ENCODE measurements at regions not wholly inside any gene's neighbourhood (a gene's known extent, or its start where the extent isn't known, plus 50 kb on each side); places are given as distances from the start of the nearest gene placed in this dataset.

- H3K9ac ChIP-seq (ENCODE audit: insufficient read length) = no peak overlapping the region
- DNase-seq (ENCODE audit: low read depth, low spot score) = no peak
- no peak overlapping the region for H3K4me3 ChIP-seq
- TF ChIP-seq POLR2AphosphoS5 (IDR thresholded peaks at IDR 0.05; ENCODE audit: borderline replicate concordance, low read depth, low read length) = no peak
- no peaks in the 10 kb centered on the region for H3K36me3 ChIP-seq (ENCODE audit: insufficient read depth, low read length)
- H3K27ac ChIP-seq = no peak overlapping the region
- no peaks in the 10 kb centered on the region for H3K9me3 ChIP-seq (ENCODE audit: low read depth, low read length)
These were observed 130.2 kb upstream of the CSF3R start for GRCh38 chr1:36612881-36613280.

GRCh38 chr1:36612121-36612520, 129.4 kb upstream of the CSF3R start:
- DNase-seq (ENCODE audit: low read depth, low spot score) = no peak
- no peaks in the 10 kb centered on the region for H3K36me3 ChIP-seq (ENCODE audit: insufficient read depth, low read length)
- H3K9me3 ChIP-seq (ENCODE audit: low read depth, low read length) = no peaks in the 10 kb centered on the region
- TF ChIP-seq POLR2AphosphoS5 (IDR thresholded peaks at IDR 0.05; ENCODE audit: borderline replicate concordance, low read depth, low read length) (no peak), FOXP2 (optimal IDR thresholded peaks at IDR 0.05; ENCODE audit: control extremely low read depth, extremely low read length, insufficient read depth) (no peak), EZH2 (IDR thresholded peaks at IDR 0.05) (no peak)
- no peak overlapping the region for H3K27ac ChIP-seq
- H3K4me3 ChIP-seq = no peak overlapping the region
- no peak overlapping the region for H3K9ac ChIP-seq (ENCODE audit: insufficient read length)

DNA sequence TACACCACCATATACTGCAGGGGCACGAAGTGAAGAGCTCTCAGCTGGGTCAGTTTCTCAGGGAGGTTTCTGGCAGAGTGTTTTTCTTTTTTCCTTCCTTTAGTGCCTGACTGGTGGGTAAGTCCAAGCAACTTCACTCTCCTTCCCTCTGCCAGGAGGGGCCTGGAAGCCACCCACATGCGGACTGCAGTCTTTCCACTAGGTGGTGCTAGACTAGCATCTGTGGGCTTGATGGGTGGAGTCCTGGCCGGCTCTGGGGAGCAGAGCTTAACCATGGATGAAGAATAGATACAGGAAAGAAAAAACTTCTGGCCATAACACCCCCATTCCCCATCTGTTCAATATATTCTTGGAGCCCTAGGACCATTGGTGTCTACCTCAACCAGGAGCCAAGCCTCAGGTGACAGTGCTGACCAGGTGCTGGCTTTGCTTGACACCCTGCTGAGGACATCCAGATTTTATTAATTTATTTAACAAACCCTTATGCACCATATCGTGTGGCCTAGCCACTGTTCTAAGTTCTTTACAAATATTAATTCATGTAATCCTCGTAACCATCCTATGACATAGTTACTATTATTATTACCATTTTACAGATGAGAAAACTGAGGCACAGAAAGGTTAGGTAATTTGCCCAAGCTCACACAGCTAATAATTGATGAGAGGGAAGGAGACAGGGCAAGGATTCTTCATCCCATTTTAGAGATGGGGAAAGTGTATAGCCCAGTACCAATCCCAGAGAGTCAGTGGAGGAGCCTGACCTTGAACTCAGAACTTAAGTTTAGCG, 126.7 kb upstream of the CSF3R start:
- Histone ChIP-seq H3K9ac (ENCODE audit: insufficient read length) (no peak overlapping the region), H3K9me3 (ENCODE audit: low read depth, low read length) (no peaks in the 10 kb centered on the region), H3K4me3 (no peak overlapping the region), H3K36me3 (ENCODE audit: insufficient read depth, low read length) (no peaks in the 10 kb centered on the region), H3K27ac (no peak overlapping the region)
- no peak for TF ChIP-seq FOXP2 (optimal IDR thresholded peaks at IDR 0.05; ENCODE audit: control extremely low read depth, extremely low read length, insufficient read depth)
- TF ChIP-seq POLR2AphosphoS5 (IDR thresholded peaks at IDR 0.05; ENCODE audit: borderline replicate concordance, low read depth, low read length) = no peak
- no peak for TF ChIP-seq EZH2 (IDR thresholded peaks at IDR 0.05)
- DNase-seq (ENCODE audit: low read depth, low spot score) = peak; percentile 40

DNA sequence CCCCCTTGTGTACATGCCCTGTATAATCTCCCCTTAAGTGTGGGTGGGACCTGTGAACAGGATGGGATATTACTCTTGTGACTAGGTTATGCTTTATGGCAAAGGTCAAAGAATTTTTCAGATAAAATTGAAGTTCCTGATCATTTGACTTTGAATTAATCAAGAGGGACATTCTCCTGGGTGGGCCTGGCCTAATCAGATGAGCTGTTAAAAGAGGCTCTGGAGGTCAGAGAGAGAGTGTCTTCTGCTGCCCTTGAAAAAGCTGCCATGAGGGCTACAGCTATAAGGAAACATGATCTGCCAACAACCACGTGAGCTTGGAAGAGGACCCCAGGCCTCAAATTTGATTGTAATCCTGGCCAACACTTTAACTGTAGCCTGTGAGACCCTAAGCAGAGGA, 125.6 kb upstream of the CSF3R start:
- TF ChIP-seq EZH2 (IDR thresholded peaks at IDR 0.05) (no peak), FOXP2 (optimal IDR thresholded peaks at IDR 0.05; ENCODE audit: control extremely low read depth, extremely low read length, insufficient read depth) (no peak), POLR2AphosphoS5 (IDR thresholded peaks at IDR 0.05; ENCODE audit: borderline replicate concordance, low read depth, low read length) (no peak)
- H3K4me3 ChIP-seq = no peak overlapping the region
- DNase-seq (ENCODE audit: low read depth, low spot score) = no peak
- no peak overlapping the region for H3K27ac ChIP-seq
- H3K36me3 ChIP-seq (ENCODE audit: insufficient read depth, low read length) = no peaks in the 10 kb centered on the region
- no peaks in the 10 kb centered on the region for H3K9me3 ChIP-seq (ENCODE audit: low read depth, low read length)
- H3K9ac ChIP-seq (ENCODE audit: insufficient read length) = no peak overlapping the region

- H3K36me3 ChIP-seq (ENCODE audit: insufficient read depth, low read length) = no peaks in the 10 kb centered on the region
- H3K9me3 ChIP-seq (ENCODE audit: low read depth, low read length) = no peaks in the 10 kb centered on the region
- H3K27ac ChIP-seq = no peak overlapping the region
- no peak overlapping the region for H3K4me3 ChIP-seq
- no peak overlapping the region for H3K9ac ChIP-seq (ENCODE audit: insufficient read length)
- no peak for TF ChIP-seq EZH2 (IDR thresholded peaks at IDR 0.05)
- TF ChIP-seq FOXP2 (optimal IDR thresholded peaks at IDR 0.05; ENCODE audit: control extremely low read depth, extremely low read length, insufficient read depth) = no peak
- TF ChIP-seq POLR2AphosphoS5 (IDR thresholded peaks at IDR 0.05; ENCODE audit: borderline replicate concordance, low read depth, low read length) = no peak
- no peak for DNase-seq (ENCODE audit: low read depth, low spot score)
These were observed 124.5 kb upstream of the CSF3R start for GRCh38 chr1:36607263-36607651.

DNA sequence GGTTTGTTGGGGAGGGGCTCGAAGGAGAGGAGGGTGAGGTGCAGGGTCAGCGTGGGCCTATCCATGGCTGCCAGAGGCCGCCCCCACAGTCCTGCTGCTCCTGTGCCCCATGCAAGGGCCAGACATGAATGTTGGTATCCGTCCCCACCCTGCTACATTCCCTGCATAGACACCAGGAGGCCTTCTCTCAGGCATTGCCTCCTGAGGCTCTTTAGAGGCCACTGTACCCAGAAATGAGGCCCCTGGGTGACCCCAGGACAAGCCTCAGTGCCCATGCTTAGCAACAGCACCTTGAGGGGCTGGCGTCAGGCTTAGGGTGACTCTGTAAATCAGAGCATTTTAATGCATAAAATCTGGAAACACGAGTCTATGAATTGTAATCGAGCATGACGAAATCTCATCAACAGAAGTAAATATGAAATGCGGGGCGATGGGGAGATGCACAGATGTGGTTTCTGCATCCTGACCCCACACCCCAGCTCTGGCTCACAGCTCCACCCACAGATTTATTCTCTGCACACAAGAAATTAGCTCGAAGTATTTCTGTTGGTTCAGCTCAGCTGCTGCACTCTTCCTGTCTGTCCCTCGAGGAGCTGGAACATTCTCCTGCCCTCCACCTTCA, 124.0 kb upstream of the CSF3R start:
- no peak for DNase-seq (ENCODE audit: low read depth, low spot score)
- Histone ChIP-seq H3K9me3 (ENCODE audit: low read depth, low read length) (no peaks in the 10 kb centered on the region), H3K9ac (ENCODE audit: insufficient read length) (no peak overlapping the region), H3K4me3 (no peak overlapping the region), H3K27ac (no peak overlapping the region), H3K36me3 (ENCODE audit: insufficient read depth, low read length) (no peaks in the 10 kb centered on the region)
- no peak for TF ChIP-seq FOXP2 (optimal IDR thresholded peaks at IDR 0.05; ENCODE audit: control extremely low read depth, extremely low read length, insufficient read depth)
- no peak for TF ChIP-seq POLR2AphosphoS5 (IDR thresholded peaks at IDR 0.05; ENCODE audit: borderline replicate concordance, low read depth, low read length)
- no peak for TF ChIP-seq EZH2 (IDR thresholded peaks at IDR 0.05)

DNA sequence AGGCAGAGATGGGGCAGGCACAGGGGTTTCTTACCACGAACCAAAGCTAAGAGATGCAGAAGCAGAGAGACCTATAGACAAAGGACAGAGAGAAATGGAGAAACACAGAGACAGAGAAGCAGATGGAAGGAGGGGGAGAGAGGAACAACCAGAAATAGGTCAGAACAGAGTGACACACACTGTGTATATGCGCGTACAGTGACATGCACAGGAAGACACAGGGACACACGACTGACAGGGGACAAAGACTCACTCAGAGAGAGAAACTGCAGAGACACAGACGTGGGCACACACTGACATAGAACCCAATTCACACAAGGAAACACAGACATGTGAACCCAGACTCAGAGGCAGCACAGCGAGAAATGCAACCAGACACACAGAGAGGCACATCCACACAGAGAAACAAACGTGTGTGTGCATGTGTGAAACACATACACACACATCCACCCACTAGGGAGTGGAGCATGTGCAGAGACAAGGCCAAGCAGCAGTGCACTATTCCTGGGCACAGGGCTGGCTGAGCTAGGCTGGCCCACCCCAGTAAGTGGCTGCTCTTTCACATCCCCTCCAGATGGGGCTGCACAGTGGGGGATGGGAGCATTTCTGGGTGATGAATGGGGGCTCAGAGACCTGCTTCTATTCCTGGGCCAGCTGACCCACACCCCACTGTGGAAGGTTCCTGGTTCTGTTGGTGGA, 123.4 kb upstream of the CSF3R start:
- TF ChIP-seq POLR2AphosphoS5 (IDR thresholded peaks at IDR 0.05; ENCODE audit: borderline replicate concordance, low read depth, low read length) = no peak
- TF ChIP-seq EZH2 (IDR thresholded peaks at IDR 0.05) = no peak
- TF ChIP-seq FOXP2 (optimal IDR thresholded peaks at IDR 0.05; ENCODE audit: control extremely low read depth, extremely low read length, insufficient read depth) = no peak
- Histone ChIP-seq H3K36me3 (ENCODE audit: insufficient read depth, low read length) (no peaks in the 10 kb centered on the region), H3K9ac (ENCODE audit: insufficient read length) (no peak overlapping the region), H3K4me3 (no peak overlapping the region), H3K27ac (no peak overlapping the region), H3K9me3 (ENCODE audit: low read depth, low read length) (no peaks in the 10 kb centered on the region)
- no peak for DNase-seq (ENCODE audit: low read depth, low spot score)

- H3K4me3 ChIP-seq = no peak overlapping the region
- TF ChIP-seq EZH2 (IDR thresholded peaks at IDR 0.05) (no peak), POLR2AphosphoS5 (IDR thresholded peaks at IDR 0.05; ENCODE audit: borderline replicate concordance, low read depth, low read length) (no peak)
- no peak overlapping the region for H3K27ac ChIP-seq
- no peak overlapping the region for H3K9ac ChIP-seq (ENCODE audit: insufficient read length)
- DNase-seq (ENCODE audit: low read depth, low spot score) = no peak
- H3K9me3 ChIP-seq (ENCODE audit: low read depth, low read length) = no peaks in the 10 kb centered on the region
- no peaks in the 10 kb centered on the region for H3K36me3 ChIP-seq (ENCODE audit: insufficient read depth, low read length)
These were observed 120.7 kb upstream of the CSF3R start for GRCh38 chr1:36603461-36603860.
